Activated CD4-positive, alpha-beta memory T cell treated with anti-CD3 and anti-CD28 coated beads, Interleukin-2, amount 10 ng/mL, durations not matched to agents 7 days and 5 days (primary cell): ENCODE measurements at regions not wholly inside any gene's neighbourhood (a gene's known extent, or its start where the extent isn't known, plus 50 kb on each side); places are given as distances from the start of the nearest gene placed in this dataset.

Experiments used
- CTCF ChIA-PET: fragments of 350-600 bp; sonication (Branson Sonifier 250); formaldehyde crosslinking; loops from one replicate; lab custom pipeline; 2021; ENCODE audit warnings: antibody characterized with exemption, inconsistent platforms; lab: Charles Lee
- POLR2A ChIA-PET: fragments of 350-600 bp; sonication (Branson Sonifier 250); formaldehyde crosslinking; loops from one replicate; lab custom pipeline; 2021; ENCODE audit warnings: antibody characterized with exemption; lab: Charles Lee
- DNase-seq: peaks from one replicate; pipeline ENCODE4 v3.0.0-alpha.2; 2020
- H3K27ac Mint-ChIP-seq: one replicate; pipeline ENCODE4 v1.8.0; 2021; ENCODE audit warnings: mild to moderate bottlenecking, mixed read lengths
- H3K27me3 Mint-ChIP-seq: one replicate; pipeline ENCODE4 v1.8.0; 2021; ENCODE audit warnings: mixed read lengths
- H3K36me3 Mint-ChIP-seq: one replicate; pipeline ENCODE4 v1.8.0; 2021; ENCODE audit warnings: low read depth, mixed read lengths
- H3K4me1 Mint-ChIP-seq: one replicate; pipeline ENCODE4 v1.8.0; 2021; ENCODE audit warnings: mixed read lengths
- H3K4me3 Mint-ChIP-seq: one replicate; pipeline ENCODE4 v1.8.0; 2021; ENCODE audit warnings: mild to moderate bottlenecking, mixed read lengths
- H3K9me3 Mint-ChIP-seq: one replicate; pipeline ENCODE4 v1.8.0; 2021; ENCODE audit warnings: mixed read lengths

GRCh38 chr6:140048202-140048790, 673.8 kb upstream of the CITED2 start:
- ChIA-PET POLR2A (no interaction called here), CTCF (no interaction called here)
- Mint-ChIP-seq H3K27me3 (peaks cover 2% of the 10 kb centered on the region), H3K4me3 (no peak overlapping the region), H3K4me1 (no peaks in the 10 kb centered on the region), H3K9me3 (no peaks in the 10 kb centered on the region), H3K27ac (no peak overlapping the region), H3K36me3 (no peaks in the 10 kb centered on the region)
- no peak for DNase-seq

GRCh38 chr6:140047321-140047720, 672.9 kb upstream of the CITED2 start:
- Mint-ChIP-seq H3K4me3 (no peak overlapping the region), H3K9me3 (no peaks in the 10 kb centered on the region), H3K27me3 (peaks cover 2% of the 10 kb centered on the region), H3K4me1 (no peaks in the 10 kb centered on the region), H3K27ac (no peak overlapping the region), H3K36me3 (no peaks in the 10 kb centered on the region)
- ChIA-PET POLR2A (no interaction called here), CTCF (no interaction called here)
- DNase-seq, result no peak

- Mint-ChIP-seq H3K27ac (no peak overlapping the region), H3K27me3 (peaks cover 2% of the 10 kb centered on the region), H3K9me3 (no peaks in the 10 kb centered on the region), H3K36me3 (no peaks in the 10 kb centered on the region), H3K4me3 (no peak overlapping the region), H3K4me1 (no peaks in the 10 kb centered on the region)
- POLR2A ChIA-PET, result no interaction called here
- CTCF ChIA-PET, result no interaction called here
- DNase-seq, result no peak
Observed at GRCh38 chr6:140046016-140046632, 671.7 kb upstream of the CITED2 start.

GRCh38 chr6:140045116-140045515, 670.7 kb upstream of the CITED2 start:
- no peaks in the 10 kb centered on the region for H3K4me1 Mint-ChIP-seq
- POLR2A ChIA-PET, result no interaction called here
- no peak overlapping the region for H3K4me3 Mint-ChIP-seq
- H3K9me3 Mint-ChIP-seq, result no peaks in the 10 kb centered on the region
- no peak overlapping the region for H3K27ac Mint-ChIP-seq
- CTCF ChIA-PET, result no interaction called here
- peaks cover 2% of the 10 kb centered on the region for H3K27me3 Mint-ChIP-seq
- H3K36me3 Mint-ChIP-seq, result no peaks in the 10 kb centered on the region
- no peak for DNase-seq

GRCh38 chr6:140044626-140045025, 670.2 kb upstream of the CITED2 start:
- peaks cover 2% of the 10 kb centered on the region for H3K27me3 Mint-ChIP-seq
- no peak overlapping the region for H3K27ac Mint-ChIP-seq
- DNase-seq, result no peak
- ChIA-PET CTCF (no interaction called here), POLR2A (no interaction called here)
- H3K4me1 Mint-ChIP-seq, result no peaks in the 10 kb centered on the region
- no peak overlapping the region for H3K4me3 Mint-ChIP-seq
- no peaks in the 10 kb centered on the region for H3K9me3 Mint-ChIP-seq
- H3K36me3 Mint-ChIP-seq, result no peaks in the 10 kb centered on the region

GRCh38 chr6:140043762-140044378, 669.4 kb upstream of the CITED2 start:
- no peak for DNase-seq
- POLR2A ChIA-PET, result no interaction called here
- H3K27me3 Mint-ChIP-seq, result peaks cover 2% of the 10 kb centered on the region
- H3K36me3 Mint-ChIP-seq, result no peaks in the 10 kb centered on the region
- no peak overlapping the region for H3K27ac Mint-ChIP-seq
- CTCF ChIA-PET, result no interaction called here
- no peak overlapping the region for H3K4me3 Mint-ChIP-seq
- no peaks in the 10 kb centered on the region for H3K9me3 Mint-ChIP-seq
- H3K4me1 Mint-ChIP-seq, result no peaks in the 10 kb centered on the region

GRCh38 chr6:140043357-140043756, 668.9 kb upstream of the CITED2 start:
- ChIA-PET CTCF (no interaction called here), POLR2A (no interaction called here)
- no peaks in the 10 kb centered on the region for H3K9me3 Mint-ChIP-seq
- peaks cover 2% of the 10 kb centered on the region for H3K27me3 Mint-ChIP-seq
- DNase-seq, result no peak
- H3K27ac Mint-ChIP-seq, result no peak overlapping the region
- no peaks in the 10 kb centered on the region for H3K36me3 Mint-ChIP-seq
- no peak overlapping the region for H3K4me3 Mint-ChIP-seq
- H3K4me1 Mint-ChIP-seq, result no peaks in the 10 kb centered on the region

- CTCF ChIA-PET, result no interaction called here
- no peak for DNase-seq
- no peak overlapping the region for H3K4me3 Mint-ChIP-seq
- no peak overlapping the region for H3K27ac Mint-ChIP-seq
- H3K36me3 Mint-ChIP-seq, result no peaks in the 10 kb centered on the region
- no peaks in the 10 kb centered on the region for H3K4me1 Mint-ChIP-seq
- no peaks in the 10 kb centered on the region for H3K27me3 Mint-ChIP-seq
- H3K9me3 Mint-ChIP-seq, result no peaks in the 10 kb centered on the region
- POLR2A ChIA-PET, result no interaction called here
Observed at GRCh38 chr6:140041571-140042332, 667.3 kb upstream of the CITED2 start.

- Mint-ChIP-seq H3K4me3 (no peak overlapping the region), H3K36me3 (no peaks in the 10 kb centered on the region)
Observed at GRCh38 chr6:140041056-140041455, 666.6 kb upstream of the CITED2 start.

GRCh38 chr6:140040396-140040795, 665.9 kb upstream of the CITED2 start:
- no peak overlapping the region for H3K4me3 Mint-ChIP-seq
- H3K9me3 Mint-ChIP-seq, result no peaks in the 10 kb centered on the region
- no peak for DNase-seq
- POLR2A ChIA-PET, result no interaction called here
- CTCF ChIA-PET, result no interaction called here
- no peaks in the 10 kb centered on the region for H3K4me1 Mint-ChIP-seq
- H3K27ac Mint-ChIP-seq, result no peak overlapping the region
- H3K36me3 Mint-ChIP-seq, result no peaks in the 10 kb centered on the region
- H3K27me3 Mint-ChIP-seq, result no peaks in the 10 kb centered on the region

More at GRCh38 chr6:140041056-140041455, 666.6 kb upstream of the CITED2 start:
- no peaks in the 10 kb centered on the region for H3K27me3 Mint-ChIP-seq
- ChIA-PET POLR2A (no interaction called here), CTCF (no interaction called here)
- H3K4me1 Mint-ChIP-seq, result no peaks in the 10 kb centered on the region
- no peaks in the 10 kb centered on the region for H3K9me3 Mint-ChIP-seq
- no peak for DNase-seq
- no peak overlapping the region for H3K27ac Mint-ChIP-seq

GRCh38 chr6:140039364-140039763, 664.9 kb upstream of the CITED2 start:
- Mint-ChIP-seq H3K27ac (no peak overlapping the region), H3K36me3 (no peaks in the 10 kb centered on the region), H3K9me3 (no peaks in the 10 kb centered on the region), H3K4me3 (no peak overlapping the region), H3K4me1 (no peaks in the 10 kb centered on the region), H3K27me3 (no peaks in the 10 kb centered on the region)
- CTCF ChIA-PET, result no interaction called here
- POLR2A ChIA-PET, result no interaction called here
- DNase-seq, result no peak

- Mint-ChIP-seq H3K9me3 (no peaks in the 10 kb centered on the region), H3K36me3 (no peaks in the 10 kb centered on the region), H3K4me3 (no peak overlapping the region), H3K27ac (no peak overlapping the region), H3K27me3 (no peaks in the 10 kb centered on the region), H3K4me1 (no peaks in the 10 kb centered on the region)
- ChIA-PET CTCF (no interaction called here), POLR2A (no interaction called here)
- no peak for DNase-seq
Observed at GRCh38 chr6:140036196-140036595, 661.7 kb upstream of the CITED2 start.

GRCh38 chr6:140032189-140032588, 657.7 kb upstream of the CITED2 start:
- Mint-ChIP-seq H3K27ac (no peak overlapping the region), H3K36me3 (no peaks in the 10 kb centered on the region), H3K9me3 (no peaks in the 10 kb centered on the region), H3K4me3 (no peak overlapping the region), H3K27me3 (no peaks in the 10 kb centered on the region), H3K4me1 (no peaks in the 10 kb centered on the region)
- no peak for DNase-seq
- POLR2A ChIA-PET, result no interaction called here
- CTCF ChIA-PET, result no interaction called here
